ENCODE measurements at regions not wholly inside any gene's neighbourhood (a gene's known extent, or its start where the extent isn't known, plus 50 kb on each side); places are given as distances from the start of the nearest gene placed in this dataset.

- Histone ChIP-seq H3K27me3 (no peaks in the 10 kb centered on the region), H3K9me3 (no peaks in the 10 kb centered on the region), H3K4me1 (no peaks in the 10 kb centered on the region), H3K27ac (no peak overlapping the region), H3K36me3 (no peaks in the 10 kb centered on the region), H3K4me3 (no peak overlapping the region)
- TF ChIP-seq POLR2AphosphoS5 (IDR thresholded peaks at IDR 0.05): no peak
- TF ChIP-seq POLR2A (IDR thresholded peaks at IDR 0.05): no peak
- TF ChIP-seq CTCF (IDR thresholded peaks at IDR 0.05): no peak
- TF ChIP-seq EP300 (IDR thresholded peaks at IDR 0.05): no peak
- ATAC-seq (ENCODE audit: low FRiP score in 2 of 2) (no peak), DNase-seq (no peak)
- 73 to 81% methylated on average over 3 of the region's 3 CpGs for WGBS, 2 donors
Measured at GRCh38 chr9:108588246-108588645, 267.5 kb downstream of the ACTL7B start.

GRCh38 chr9:108586471-108587139 lies 269.2 kb downstream of the ACTL7B start:
- ATAC-seq (ENCODE audit: low FRiP score in 2 of 2): no peak

GRCh38 chr9:108584860-108585259 lies 270.9 kb downstream of the ACTL7B start:
- H3K27me3 ChIP-seq: no peaks in the 10 kb centered on the region
- DNase-seq: no peak
- no peak overlapping the region for H3K27ac ChIP-seq
- no peaks in the 10 kb centered on the region for H3K4me1 ChIP-seq
- H3K36me3 ChIP-seq: no peaks in the 10 kb centered on the region
- TF ChIP-seq CTCF (IDR thresholded peaks at IDR 0.05) (no peak), EP300 (IDR thresholded peaks at IDR 0.05) (no peak), POLR2AphosphoS5 (IDR thresholded peaks at IDR 0.05) (no peak), POLR2A (IDR thresholded peaks at IDR 0.05) (no peak)
- no peak overlapping the region for H3K4me3 ChIP-seq
- ATAC-seq (ENCODE audit: low FRiP score in 2 of 2): no peak
- no peaks in the 10 kb centered on the region for H3K9me3 ChIP-seq
- 55 to 58% methylated on average over 2 of the region's 2 CpGs for WGBS, 2 donors

More at GRCh38 chr9:108586471-108587139, 269.2 kb downstream of the ACTL7B start:
- H3K27me3 ChIP-seq: no peaks in the 10 kb centered on the region
- no peaks in the 10 kb centered on the region for H3K36me3 ChIP-seq
- H3K27ac ChIP-seq: no peak overlapping the region
- H3K4me3 ChIP-seq: no peak overlapping the region
- H3K4me1 ChIP-seq: no peaks in the 10 kb centered on the region
- WGBS, 2 donors: 76 to 83% methylated on average over 1 of the region's 1 CpG
- TF ChIP-seq CTCF (IDR thresholded peaks at IDR 0.05) (no peak), POLR2A (IDR thresholded peaks at IDR 0.05) (no peak), POLR2AphosphoS5 (IDR thresholded peaks at IDR 0.05) (peak in 1 of 2 donors; percentile 40), EP300 (IDR thresholded peaks at IDR 0.05) (no peak)
- DNase-seq: no peak
- no peaks in the 10 kb centered on the region for H3K9me3 ChIP-seq

- Histone ChIP-seq H3K4me3 (no peak overlapping the region), H3K27me3 (no peaks in the 10 kb centered on the region), H3K27ac (no peak overlapping the region), H3K36me3 (no peaks in the 10 kb centered on the region), H3K9me3 (no peaks in the 10 kb centered on the region), H3K4me1 (no peaks in the 10 kb centered on the region)
- no peak for TF ChIP-seq EP300 (IDR thresholded peaks at IDR 0.05)
- no peak for TF ChIP-seq POLR2AphosphoS5 (IDR thresholded peaks at IDR 0.05)
- TF ChIP-seq POLR2A (IDR thresholded peaks at IDR 0.05): no peak
- TF ChIP-seq CTCF (IDR thresholded peaks at IDR 0.05): no peak
- DNase-seq (no peak), ATAC-seq (ENCODE audit: low FRiP score in 2 of 2) (no peak)
- 66 to 69% methylated on average over 5 of the region's 5 CpGs for WGBS, 2 donors
Measured at GRCh38 chr9:108582726-108583125, 273.1 kb downstream of the ACTL7B start.
